SK-N-SH (cell line): ENCODE measurements at regions not wholly inside any gene's neighbourhood (a gene's known extent, or its start where the extent isn't known, plus 50 kb on each side); places are given as distances from the start of the nearest gene placed in this dataset.

ENCODE experiments used
- CTCF ChIA-PET: fragments of 300-600, 350-600 bp; formaldehyde crosslinking; extraction: SDS; loops from one replicate; lab custom pipeline; 2021; lab: Yijun Ruan, JAX
- POLR2A ChIA-PET: fragments of 350-600 bp; sonication (Branson Sonifier 250); formaldehyde crosslinking; extraction: SDS; loops from one replicate; lab custom pipeline; 2020; ENCODE audit warnings: antibody characterized with exemption, inconsistent platforms; lab: Yijun Ruan, JAX
- DNase-seq: peaks from one replicate; pipeline ENCODE4 v3.0.0; 2012
- H2AFZ ChIP-seq: fragments of 200-600 bp; sonication (generic); 2 replicates; pipeline ENCODE4 v1.8.1; 2016; ENCODE audit warnings: antibody characterized with exemption, mild to moderate bottlenecking, low read depth
- H3F3A ChIP-seq: fragments of 200-600 bp; sonication (generic); replicated peaks from 2 replicates; pipeline ENCODE3; 2016; ENCODE audit warnings: antibody characterized with exemption, mild to moderate bottlenecking; ENCODE audit not compliant: insufficient read depth
- H3K27ac ChIP-seq, 2 experiments: fragments of 200-500 bp in 1 of 2; fragments of 200-600 bp in 1 of 2; sonication (Bioruptor generic) in 1 of 2; sonication (generic), shearing (Covaris generic) in 1 of 2; 2 replicates each; pipeline versions ENCODE4 v1.5.1 to v1.6.1; 2014 to 2016; ENCODE audit warnings: low read depth in 2 of 2, inconsistent platforms in 1 of 2, low read length in 1 of 2, mild to moderate bottlenecking in 1 of 2, mixed read lengths in 1 of 2
- H3K27me3 ChIP-seq: fragments of 200-600 bp; sonication (generic), shearing (Covaris generic); 2 replicates; pipeline ENCODE4 v1.6.1; 2016; ENCODE audit warnings: mixed run types; ENCODE audit not compliant: insufficient read depth
- H3K36me3 ChIP-seq, 2 experiments: fragments of 200-500 bp in 1 of 2; fragments of 200-600 bp in 1 of 2; sonication (Bioruptor generic) in 1 of 2; sonication (generic) in 1 of 2; replicated peaks in 1 of 2; 2 replicates each; pipeline versions ENCODE3 to v1.5.1; 2014 to 2016; ENCODE audit warnings: low read length in 1 of 2, mild to moderate bottlenecking in 1 of 2; ENCODE audit not compliant: insufficient read depth in 2 of 2, control insufficient read depth in 1 of 2
- H3K4me1 ChIP-seq, 2 experiments: fragments of 200-500 bp in 1 of 2; fragments of 200-600 bp in 1 of 2; sonication (Bioruptor generic) in 1 of 2; sonication (generic), shearing (Covaris generic) in 1 of 2; 2 replicates each; pipeline versions ENCODE4 v1.5.1 to v1.6.1; 2014 to 2016; ENCODE audit warnings: low read depth in 1 of 2, low read length in 1 of 2, mixed run types in 1 of 2; ENCODE audit not compliant: insufficient read depth in 2 of 2, control insufficient read depth in 1 of 2
- H3K4me2 ChIP-seq: fragments of 200-600 bp; sonication (generic), shearing (Covaris generic); 2 replicates; pipeline ENCODE4 v1.6.1; 2017; ENCODE audit warnings: mixed run types
- H3K4me3 ChIP-seq, 2 experiments: fragments of 200-500 bp in 1 of 2; fragments of 200-600 bp in 1 of 2; sonication (Bioruptor generic) in 1 of 2; sonication (generic), shearing (Covaris generic) in 1 of 2; 2 replicates each; pipeline versions ENCODE4 v1.5.1 to v1.8.1; 2014 to 2016; ENCODE audit warnings: low read depth in 2 of 2, inconsistent platforms in 1 of 2, low read length in 1 of 2, mild to moderate bottlenecking in 1 of 2, mixed read lengths in 1 of 2, moderate library complexity in 1 of 2
- H3K79me2 ChIP-seq: fragments of 200-600 bp; sonication (generic); 2 replicates; pipeline ENCODE4 v1.8.1; 2017; ENCODE audit warnings: mild to moderate bottlenecking; ENCODE audit not compliant: insufficient read depth
- H3K9ac ChIP-seq: fragments of 200-600 bp; sonication (generic); 2 replicates; pipeline ENCODE4 v1.6.1; 2017; ENCODE audit warnings: mixed run types
- H3K9me2 ChIP-seq: fragments of 200-600 bp; sonication (generic); 2 replicates; pipeline ENCODE4 v1.6.1; 2017; ENCODE audit warnings: mixed run types
- H3K9me3 ChIP-seq: fragments of 200-600 bp; sonication (generic); 2 replicates; pipeline ENCODE4 v1.6.1; 2017; ENCODE audit warnings: mixed run types, mild to moderate bottlenecking, moderate library complexity
- H4K20me1 ChIP-seq: fragments of 200-600 bp; sonication (generic); 2 replicates; pipeline ENCODE4 v1.6.1; 2017; ENCODE audit warnings: mild to moderate bottlenecking, mixed run types; ENCODE audit not compliant: insufficient read depth
- CTCF ChIP-seq: fragments of 200-600 bp; sonication (generic); IDR thresholded peaks from 2 replicates; pipeline ENCODE4 v1.6.1; 2017; ENCODE audit warnings: antibody characterized with exemption, mild to moderate bottlenecking, moderate library complexity
- EP300 ChIP-seq, 2 experiments: IDR thresholded peaks; 2 replicates each; pipeline versions ENCODE4 v1.4.0 to v1.6.1; 2012; ENCODE audit warnings: borderline replicate concordance in 1 of 2, low read depth in 1 of 2, low read length in 1 of 2
- FOSL2 ChIP-seq: IDR thresholded peaks from 2 replicates; pipeline ENCODE4 v1.4.0; 2012; ENCODE audit warnings: low read depth, mild to moderate bottlenecking, moderate library complexity, borderline replicate concordance
- FOXJ3 ChIP-seq: sonication (generic); formaldehyde crosslinking; IDR thresholded peaks from 2 replicates; pipeline ENCODE4 v1.5.1; 2020; ENCODE audit warnings: mild to moderate bottlenecking, missing genetic modification reagents
- GATA2 ChIP-seq: sonication (generic); formaldehyde crosslinking; IDR thresholded peaks from 2 replicates; pipeline ENCODE4 v1.5.0; 2020; ENCODE audit warnings: mild to moderate bottlenecking, missing genetic modification reagents
- MAX ChIP-seq: IDR thresholded peaks from 2 replicates; pipeline ENCODE4 v1.4.0; 2012; ENCODE audit warnings: low read depth
- MXI1 ChIP-seq: IDR thresholded peaks from 2 replicates; pipeline ENCODE4 v1.6.1; 2012; ENCODE audit warnings: mild to moderate bottlenecking, low read depth, low read length, improper control_type of control experiment
- NRF1 ChIP-seq: IDR thresholded peaks from 2 replicates; pipeline ENCODE4 v1.6.1; 2012; ENCODE audit warnings: low read depth, mild to moderate bottlenecking, low read length
- PBX3 ChIP-seq: IDR thresholded peaks from 2 replicates; pipeline ENCODE4; 2012
- POLR2AphosphoS5 ChIP-seq: IDR thresholded peaks from 2 replicates; pipeline ENCODE4 v1.6.1; 2012; ENCODE audit warnings: low read depth, low read length
- RAD21 ChIP-seq: IDR thresholded peaks from 2 replicates; pipeline ENCODE4 v1.6.1; 2012; ENCODE audit warnings: mild to moderate bottlenecking, low read length
- RCOR1 ChIP-seq: fragments of 150-350 bp; IDR thresholded peaks from 2 replicates; pipeline ENCODE4 v1.6.1; 2017; ENCODE audit warnings: antibody characterized with exemption, low read length
- RFX5 ChIP-seq: IDR thresholded peaks from 2 replicates; pipeline ENCODE4 v1.6.1; 2012; ENCODE audit warnings: mild to moderate bottlenecking, improper control_type of control experiment, low read length
- TEAD4 ChIP-seq: IDR thresholded peaks from 2 replicates; pipeline ENCODE4 v1.4.0; 2012; ENCODE audit warnings: mild to moderate bottlenecking, borderline replicate concordance; ENCODE audit not compliant: insufficient read depth
- USF1 ChIP-seq: IDR thresholded peaks from 2 replicates; pipeline ENCODE4 v1.4.0; 2012; ENCODE audit warnings: low read depth, borderline replicate concordance
- ZBTB33 ChIP-seq: IDR thresholded peaks from 2 replicates; pipeline ENCODE4 v1.4.0; 2012; ENCODE audit warnings: low read depth, borderline replicate concordance
- WGBS: methylation state at CpG from one replicate; pipeline ENCODE4 v1.1.6; 2017; ENCODE audit warnings: low lambda C conversion rate; 5-methylcytosine and 5-hydroxymethylcytosine counted together

- no peak for TF ChIP-seq MAX
Measured at GRCh38 chr12:131494741-131495524, 216.0 kb upstream of the SFSWAP start (continued).

GRCh38 chr12:131497966-131498365 lies 212.9 kb upstream of the SFSWAP start:
- no peaks in the 10 kb centered on the region for H3K27me3 ChIP-seq
- DNase-seq, result no peak
- no peaks in the 10 kb centered on the region for H4K20me1 ChIP-seq
- CTCF ChIA-PET, result interaction anchor here (1.0 kb wide), 1 partner anchor 13 kb away, joined by 3 read pairs; no protein-coding TSS in a partner anchor
- H3F3A ChIP-seq, result no peaks in the 10 kb centered on the region
- no peak overlapping the region for H3K27ac ChIP-seq
- POLR2A ChIA-PET, result no interaction called here
- H3K9me3 ChIP-seq, result no peaks in the 10 kb centered on the region
- no peaks in the 10 kb centered on the region for H3K36me3 ChIP-seq
- TF ChIP-seq TEAD4, result no peak
- TF ChIP-seq MXI1, result no peak
- TF ChIP-seq RFX5, result no peak
- no peak for TF ChIP-seq FOXJ3 (CRISPR knock-in tag)
- no peak for TF ChIP-seq FOSL2
- no peak for TF ChIP-seq CTCF
- TF ChIP-seq USF1, result no peak
- TF ChIP-seq EP300 (IDR thresholded peaks at IDR 0.05; ENCODE audit: borderline replicate concordance in 1 of 2, low read depth in 1 of 2, low read length in 1 of 2), result no peak
- TF ChIP-seq RAD21, result no peak
- no peak for TF ChIP-seq NRF1
- TF ChIP-seq POLR2AphosphoS5, result no peak
- TF ChIP-seq PBX3, result no peak
- TF ChIP-seq RCOR1, result no peak
- TF ChIP-seq ZBTB33, result no peak
- TF ChIP-seq GATA2 (CRISPR knock-in tag), result no peak
- WGBS, result 46% methylated on average over 2 of the region's 2 CpGs
- H3K79me2 ChIP-seq, result no peaks in the 10 kb centered on the region
- no peak overlapping the region for H3K4me3 ChIP-seq
- H2AFZ ChIP-seq, result no peak overlapping the region
- no peaks in the 10 kb centered on the region; a peak in 1 of 4 replicates for H3K4me1 ChIP-seq
- H3K9ac ChIP-seq, result no peak overlapping the region
- H3K4me2 ChIP-seq, result no peak overlapping the region
- H3K9me2 ChIP-seq, result no peaks in the 10 kb centered on the region
